Adrenal gland (tissue), 5 donors: ENCODE measurements at regions not wholly inside any gene's neighbourhood (a gene's known extent, or its start where the extent isn't known, plus 50 kb on each side); places are given as distances from the start of the nearest gene placed in this dataset.

ENCODE experiments used
- POLR2A ChIP-seq, 2 donors: fragments of 450-650 bp; IDR thresholded peaks; one replicate each; pipeline ENCODE4 v1.6.1; 2017; ENCODE audit warnings: antibody characterized with exemption in 2 of 2, mild to moderate bottlenecking in 2 of 2, moderate library complexity in 1 of 2
- TF ChIP-seq, protein P1 (sequence below), 6 experiments: fragments of 450-650 bp in 4 of 6; fragments of 200-600 bp in 2 of 6; sonication (generic) in 1 of 6; IDR thresholded peaks; 1 replicate in 5 of 6; 2 replicates in 1 of 6; pipeline versions ENCODE4 v1.5.1 to v1.8.0; 2016 to 2021; ENCODE audit warnings: antibody characterized with exemption in 6 of 6, mild to moderate bottlenecking in 2 of 6, moderate library complexity in 1 of 6
- donor health status: DM: no; HTN: no; CAD: no.

GRCh38 chr6:49325891-49326290, 137.2 kb downstream of the MMUT start:
- TF ChIP-seq POLR2A (IDR thresholded peaks at IDR 0.05) = no peak
- TF ChIP-seq, protein P1, sequence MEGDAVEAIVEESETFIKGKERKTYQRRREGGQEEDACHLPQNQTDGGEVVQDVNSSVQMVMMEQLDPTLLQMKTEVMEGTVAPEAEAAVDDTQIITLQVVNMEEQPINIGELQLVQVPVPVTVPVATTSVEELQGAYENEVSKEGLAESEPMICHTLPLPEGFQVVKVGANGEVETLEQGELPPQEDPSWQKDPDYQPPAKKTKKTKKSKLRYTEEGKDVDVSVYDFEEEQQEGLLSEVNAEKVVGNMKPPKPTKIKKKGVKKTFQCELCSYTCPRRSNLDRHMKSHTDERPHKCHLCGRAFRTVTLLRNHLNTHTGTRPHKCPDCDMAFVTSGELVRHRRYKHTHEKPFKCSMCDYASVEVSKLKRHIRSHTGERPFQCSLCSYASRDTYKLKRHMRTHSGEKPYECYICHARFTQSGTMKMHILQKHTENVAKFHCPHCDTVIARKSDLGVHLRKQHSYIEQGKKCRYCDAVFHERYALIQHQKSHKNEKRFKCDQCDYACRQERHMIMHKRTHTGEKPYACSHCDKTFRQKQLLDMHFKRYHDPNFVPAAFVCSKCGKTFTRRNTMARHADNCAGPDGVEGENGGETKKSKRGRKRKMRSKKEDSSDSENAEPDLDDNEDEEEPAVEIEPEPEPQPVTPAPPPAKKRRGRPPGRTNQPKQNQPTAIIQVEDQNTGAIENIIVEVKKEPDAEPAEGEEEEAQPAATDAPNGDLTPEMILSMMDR (IDR thresholded peaks at IDR 0.05) = no peak
